ENCODE measurements at regions not wholly inside any gene's neighbourhood (a gene's known extent, or its start where the extent isn't known, plus 50 kb on each side); places are given as distances from the start of the nearest gene placed in this dataset.

- no peak for TF ChIP-seq POLR2AphosphoS5 (IDR thresholded peaks at IDR 0.05; ENCODE audit: low read depth, low read length)
- TF ChIP-seq CTCF (IDR thresholded peaks at IDR 0.05; ENCODE audit: control extremely low read depth in 1 of 3, insufficient read depth in 1 of 3, low read depth in 1 of 3, low read length in 3 of 3): no peak
Observed at GRCh38 chr1:55708781-55709180, 493.6 kb upstream of the USP24 start.
